ENCODE measurements at regions not wholly inside any gene's neighbourhood (a gene's known extent, or its start where the extent isn't known, plus 50 kb on each side); places are given as distances from the start of the nearest gene placed in this dataset.

DNA sequence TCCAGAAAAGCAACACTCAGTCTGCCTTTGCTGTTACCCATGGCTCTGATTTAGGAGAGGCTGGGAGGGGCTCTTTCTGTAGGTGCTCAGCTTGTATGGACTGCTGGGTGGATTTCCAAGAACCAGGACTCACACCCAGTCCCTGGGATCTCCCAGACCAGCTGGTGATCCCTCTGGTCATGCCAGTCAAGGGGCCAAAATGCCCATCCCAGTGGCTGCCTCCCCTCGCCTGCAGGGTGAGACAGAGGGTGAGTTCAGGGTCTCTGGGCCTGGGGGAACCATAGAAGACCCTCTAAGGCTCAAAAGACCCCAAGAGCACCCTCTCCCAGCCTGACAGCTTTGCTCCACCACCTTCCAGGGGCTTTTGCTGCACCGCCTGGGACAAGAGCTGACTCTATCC, 78.6 kb upstream of the MYL2 start:
- no peak for TF ChIP-seq REST (IDR thresholded peaks at IDR 0.05; ENCODE audit: insufficient replicate concordance, low read depth)
- no peak for TF ChIP-seq CTCF (IDR thresholded peaks at IDR 0.05; ENCODE audit: insufficient read depth, low read length)

Measured in HL-60 (cell line).